NCI-H2171 (cell line): ENCODE measurements at regions not wholly inside any gene's neighbourhood (a gene's known extent, or its start where the extent isn't known, plus 50 kb on each side); places are given as distances from the start of the nearest gene placed in this dataset.

Experiments
- DNase-seq: peaks from one replicate; lab custom pipeline; 2025; lab: John Stamatoyannopoulos, UW

- DNase-seq: no peak
Measured at GRCh38 chr4:121277194-121278105, 103.4 kb downstream of the QRFPR start.

- no peak for DNase-seq
Measured at GRCh38 chr4:121273191-121273590, 107.6 kb downstream of the QRFPR start.

GRCh38 chr4:121272526-121272925, 108.3 kb downstream of the QRFPR start:
- DNase-seq: no peak

- DNase-seq: no peak
Measured at GRCh38 chr4:121270389-121270788, 106.3 kb upstream of the TNIP3 start.

- no peak for DNase-seq
Measured at GRCh38 chr4:121269001-121269400, 104.9 kb upstream of the TNIP3 start.

GRCh38 chr4:121266982-121267381, 102.9 kb upstream of the TNIP3 start:
- no peak for DNase-seq

GRCh38 chr4:121256887-121257466, 92.9 kb upstream of the TNIP3 start:
- no peak for DNase-seq

GRCh38 chr4:121255986-121256750, 92.0 kb upstream of the TNIP3 start:
- no peak for DNase-seq

- no peak for DNase-seq
Measured at GRCh38 chr4:121253961-121254360, 89.8 kb upstream of the TNIP3 start.

GRCh38 chr4:121252224-121252806, 88.2 kb upstream of the TNIP3 start:
- DNase-seq: peak; percentile 0

- no peak for DNase-seq
Measured at GRCh38 chr4:121248747-121249146, 84.6 kb upstream of the TNIP3 start.

- DNase-seq: no peak
Measured at GRCh38 chr4:121246698-121247097, 82.6 kb upstream of the TNIP3 start.

- no peak for DNase-seq
Measured at GRCh38 chr4:121243485-121243884, 79.4 kb upstream of the TNIP3 start.

- no peak for DNase-seq
Measured at GRCh38 chr4:121242188-121242750, 78.1 kb upstream of the TNIP3 start.

- no peak for DNase-seq
Measured at GRCh38 chr4:121239951-121240350, 75.8 kb upstream of the TNIP3 start.

GRCh38 chr4:121238461-121238860, 74.3 kb upstream of the TNIP3 start:
- no peak for DNase-seq

GRCh38 chr4:121237069-121237399, 72.9 kb upstream of the TNIP3 start:
- DNase-seq: no peak

GRCh38 chr4:121236353-121237068, 72.4 kb upstream of the TNIP3 start:
- no peak for DNase-seq

GRCh38 chr4:121233982-121234381, 69.9 kb upstream of the TNIP3 start:
- DNase-seq: no peak

- DNase-seq: no peak
Measured at GRCh38 chr4:121229993-121230392, 65.9 kb upstream of the TNIP3 start.

- no peak for DNase-seq
Measured at GRCh38 chr4:121228848-121229247, 64.7 kb upstream of the TNIP3 start.
